ENCODE measurements at regions not wholly inside any gene's neighbourhood (a gene's known extent, or its start where the extent isn't known, plus 50 kb on each side); places are given as distances from the start of the nearest gene placed in this dataset.

DNA sequence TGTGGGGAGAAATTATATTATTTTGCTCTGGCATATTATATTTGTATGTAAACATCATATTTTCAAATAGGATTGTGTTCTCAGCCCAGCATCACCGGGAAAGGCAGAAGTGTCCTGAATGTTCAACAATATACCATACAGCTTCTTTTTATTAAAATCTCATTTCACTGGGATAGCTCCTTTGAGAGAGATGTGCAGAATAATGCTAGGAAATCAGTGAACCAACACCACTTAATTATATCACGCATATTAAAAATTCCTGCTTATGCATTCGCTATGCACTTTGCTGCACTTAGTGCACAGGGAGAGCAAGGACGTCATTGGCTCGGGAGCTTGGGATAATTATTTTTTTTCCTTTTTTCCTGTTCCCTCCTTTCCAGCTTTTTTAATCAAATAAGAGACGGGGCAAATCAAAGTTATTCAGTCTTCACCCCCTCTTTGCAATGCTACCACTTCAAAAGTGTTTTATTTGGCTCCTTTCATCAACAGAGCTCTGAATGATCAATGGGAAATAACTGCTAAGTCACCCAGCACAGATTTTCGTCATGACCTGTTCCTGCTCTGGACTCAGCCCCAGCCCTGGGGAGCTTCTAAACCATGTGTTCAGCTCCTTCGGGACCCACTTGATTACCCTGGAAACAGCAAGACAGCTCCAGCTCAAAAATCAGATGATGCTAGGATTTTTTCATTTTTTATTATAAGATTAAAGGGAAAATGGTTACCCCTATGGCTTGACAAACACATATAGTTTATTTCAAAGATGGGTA, 165.5 kb upstream of the DUSP10 start:
- no peak overlapping the region for H3K4me3 ChIP-seq (ENCODE audit: insufficient read depth, low read depth, low read length)
- H3K27me3 ChIP-seq (ENCODE audit: control insufficient read depth, insufficient read depth, low read length), result no peaks in the 10 kb centered on the region
- H3K36me3 ChIP-seq (replicated peaks; ENCODE audit: control insufficient read depth, insufficient read depth, low read length), result no peaks in the 10 kb centered on the region
- no peak for DNase-seq

DNA sequence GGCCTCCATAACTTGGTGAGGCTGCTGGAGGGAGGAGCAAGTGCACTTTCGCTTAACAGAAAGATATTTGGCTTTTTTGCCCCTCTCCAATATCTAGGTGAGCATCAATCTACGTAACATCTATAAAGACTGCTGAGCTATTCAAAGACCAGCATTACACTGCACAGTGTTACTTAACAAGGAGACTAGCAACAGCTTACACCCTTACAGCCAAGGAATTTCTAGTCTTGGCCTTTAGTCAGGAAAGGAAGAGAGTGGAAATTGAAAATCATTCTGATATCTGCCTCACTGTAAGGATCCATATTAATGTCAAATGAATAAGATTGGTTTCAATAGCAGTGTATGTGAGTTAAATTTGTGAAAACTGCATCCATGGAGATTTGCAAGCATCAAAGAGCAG, 163.9 kb upstream of the DUSP10 start:
- DNase-seq, result no peak
- H3K36me3 ChIP-seq (replicated peaks; ENCODE audit: control insufficient read depth, insufficient read depth, low read length), result no peaks in the 10 kb centered on the region
- H3K4me3 ChIP-seq (ENCODE audit: insufficient read depth, low read depth, low read length), result no peak overlapping the region
- H3K27me3 ChIP-seq (ENCODE audit: control insufficient read depth, insufficient read depth, low read length), result no peaks in the 10 kb centered on the region

DNA sequence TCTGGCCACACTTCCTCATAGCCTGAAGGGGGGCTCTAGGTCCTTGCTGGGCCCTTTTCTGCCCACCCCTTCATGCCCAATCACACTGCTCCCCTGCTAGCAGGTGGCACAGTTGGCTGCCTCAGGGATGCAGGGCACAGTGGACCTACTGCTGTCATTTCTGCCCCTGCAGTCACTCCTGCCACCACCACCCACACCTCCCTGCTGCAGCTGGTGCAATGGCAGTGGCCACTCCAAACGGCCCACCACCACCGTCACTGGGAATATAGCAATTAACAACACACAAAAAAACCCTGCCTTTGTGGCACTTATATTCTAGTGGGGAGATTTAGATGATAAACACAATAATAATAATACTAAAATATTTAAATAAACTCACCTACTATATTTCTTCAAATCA, 162.4 kb upstream of the DUSP10 start:
- H3K4me3 ChIP-seq (ENCODE audit: insufficient read depth, low read depth, low read length), result no peak overlapping the region
- no peaks in the 10 kb centered on the region for H3K27me3 ChIP-seq (ENCODE audit: control insufficient read depth, insufficient read depth, low read length)
- no peak for DNase-seq

DNA sequence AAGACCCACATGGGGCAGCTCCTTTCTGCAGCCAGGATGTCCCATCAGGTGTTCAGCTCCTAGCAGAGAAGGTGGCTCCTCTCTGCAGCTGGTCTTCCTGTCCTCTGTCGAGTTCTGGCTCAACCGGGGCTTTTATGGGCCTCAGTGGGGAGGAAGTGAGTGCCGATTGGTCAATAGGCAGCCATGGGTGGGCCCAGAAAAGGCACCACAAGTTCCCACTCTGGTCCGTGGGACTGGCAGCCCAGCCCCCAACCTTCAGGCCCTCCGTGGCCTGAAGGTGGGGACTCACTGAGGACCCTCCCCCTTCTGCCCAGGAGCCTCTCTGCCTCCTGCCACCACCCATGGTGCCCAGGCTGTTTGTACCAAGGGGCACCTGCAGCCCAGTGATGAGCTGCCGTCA, 161.7 kb upstream of the DUSP10 start:
- no peak for DNase-seq
- Histone ChIP-seq H3K27me3 (ENCODE audit: control insufficient read depth, insufficient read depth, low read length) (no peaks in the 10 kb centered on the region), H3K36me3 (replicated peaks; ENCODE audit: control insufficient read depth, insufficient read depth, low read length) (no peaks in the 10 kb centered on the region), H3K4me3 (ENCODE audit: insufficient read depth, low read depth, low read length) (no peak overlapping the region)

More for the DNA sequence above, 162.4 kb upstream of the DUSP10 start:
- no peaks in the 10 kb centered on the region for H3K36me3 ChIP-seq (replicated peaks; ENCODE audit: control insufficient read depth, insufficient read depth, low read length)

DNA sequence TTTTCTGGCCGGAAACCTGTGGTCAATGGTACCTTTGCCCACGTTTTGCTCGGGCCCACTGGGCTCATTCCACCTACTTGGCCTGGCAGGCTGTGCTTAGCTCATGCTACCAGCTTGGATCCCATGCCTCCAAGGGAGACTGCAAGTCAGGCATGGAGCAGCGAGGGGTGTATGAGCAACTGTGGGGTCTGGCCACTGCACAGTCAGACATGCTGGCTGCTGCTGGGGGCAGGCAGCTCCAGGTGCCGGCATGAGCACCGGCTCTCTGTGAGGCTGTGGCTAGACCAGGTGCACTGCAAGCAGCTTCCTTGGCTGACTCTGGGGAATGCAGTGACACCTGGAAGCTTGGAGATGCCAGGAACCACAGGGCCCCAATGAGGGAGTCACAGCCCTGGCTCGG, 161.1 kb upstream of the DUSP10 start:
- Histone ChIP-seq H3K27me3 (ENCODE audit: control insufficient read depth, insufficient read depth, low read length) (no peaks in the 10 kb centered on the region), H3K4me3 (ENCODE audit: insufficient read depth, low read depth, low read length) (no peak overlapping the region)
- no peak for DNase-seq

DNA sequence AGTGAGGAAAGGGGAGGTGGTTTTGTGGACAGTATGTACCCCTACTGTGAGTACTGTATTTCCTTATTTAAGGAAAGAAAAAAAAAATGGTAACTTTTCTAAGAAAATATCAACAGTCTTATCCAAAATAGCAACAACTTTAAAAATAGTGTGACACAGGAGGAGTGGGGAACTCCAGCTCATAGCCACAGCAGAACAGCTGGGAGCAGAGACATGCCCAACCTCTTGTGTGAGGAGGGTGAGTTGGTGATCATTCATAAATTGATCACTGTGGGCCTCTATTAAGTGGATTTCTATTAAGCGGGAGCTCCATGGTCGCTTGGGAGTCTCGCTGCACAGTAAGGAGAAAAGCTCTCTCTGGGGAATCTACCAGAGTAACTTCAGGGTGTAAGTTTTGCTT, 158.8 kb upstream of the DUSP10 start:
- no peak overlapping the region for H3K4me3 ChIP-seq (ENCODE audit: insufficient read depth, low read depth, low read length)
- H3K27me3 ChIP-seq (ENCODE audit: control insufficient read depth, insufficient read depth, low read length), result no peaks in the 10 kb centered on the region
- no peaks in the 10 kb centered on the region for H3K36me3 ChIP-seq (replicated peaks; ENCODE audit: control insufficient read depth, insufficient read depth, low read length)
- DNase-seq, result no peak

More for the DNA sequence above, 161.1 kb upstream of the DUSP10 start:
- H3K36me3 ChIP-seq (replicated peaks; ENCODE audit: control insufficient read depth, insufficient read depth, low read length), result no peaks in the 10 kb centered on the region

DNA sequence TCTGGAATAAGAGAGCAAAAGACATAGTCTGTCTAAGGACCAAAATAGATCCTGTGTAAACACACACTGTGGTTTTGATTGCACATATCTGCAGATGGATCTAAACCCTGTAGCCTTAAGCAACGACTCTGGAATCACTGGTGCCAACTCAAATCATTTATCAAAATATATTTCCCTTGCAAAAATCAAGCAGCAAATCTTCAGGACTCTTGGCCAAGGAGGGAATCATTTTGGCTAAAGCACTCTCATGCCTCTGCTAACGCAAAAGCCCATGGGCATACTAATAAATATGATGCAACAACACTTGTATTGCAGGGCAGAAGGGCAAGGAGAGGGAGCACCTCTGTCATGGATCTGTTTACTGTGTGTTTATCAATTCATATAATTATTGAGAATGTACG, 155.4 kb upstream of the DUSP10 start:
- Histone ChIP-seq H3K27me3 (ENCODE audit: control insufficient read depth, insufficient read depth, low read length) (no peaks in the 10 kb centered on the region), H3K36me3 (replicated peaks; ENCODE audit: control insufficient read depth, insufficient read depth, low read length) (no peaks in the 10 kb centered on the region), H3K4me3 (ENCODE audit: insufficient read depth, low read depth, low read length) (no peak overlapping the region)
- no peak for DNase-seq

DNA sequence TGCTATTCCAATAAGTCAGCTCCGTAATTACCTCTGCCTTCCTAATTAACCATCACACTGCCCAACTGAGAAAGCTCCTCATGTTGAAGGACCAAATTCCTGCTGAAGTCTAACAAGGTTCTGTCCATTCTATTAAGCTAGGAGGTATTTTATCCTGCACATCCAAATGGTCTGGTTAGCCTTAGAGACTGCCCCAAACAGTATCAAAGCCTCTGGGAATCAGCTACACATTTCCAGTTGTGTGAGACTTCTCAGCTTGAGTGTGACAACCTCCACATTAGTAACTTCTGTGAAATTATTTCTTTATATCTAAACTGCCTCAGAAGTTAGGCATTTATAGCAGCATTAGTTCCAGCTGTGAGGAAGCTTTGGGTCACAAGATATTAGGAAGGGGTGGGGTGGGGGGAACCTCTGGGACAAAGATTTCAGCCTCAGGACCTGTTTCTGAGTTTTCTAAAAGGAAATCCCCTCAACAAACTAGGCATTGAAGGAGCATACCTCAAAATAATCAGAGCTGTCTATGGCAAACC, 150.5 kb upstream of the DUSP10 start:
- DNase-seq, result no peak
- Histone ChIP-seq H3K36me3 (replicated peaks; ENCODE audit: control insufficient read depth, insufficient read depth, low read length) (no peaks in the 10 kb centered on the region), H3K4me3 (ENCODE audit: insufficient read depth, low read depth, low read length) (no peak overlapping the region), H3K27me3 (ENCODE audit: control insufficient read depth, insufficient read depth, low read length) (no peaks in the 10 kb centered on the region)

DNA sequence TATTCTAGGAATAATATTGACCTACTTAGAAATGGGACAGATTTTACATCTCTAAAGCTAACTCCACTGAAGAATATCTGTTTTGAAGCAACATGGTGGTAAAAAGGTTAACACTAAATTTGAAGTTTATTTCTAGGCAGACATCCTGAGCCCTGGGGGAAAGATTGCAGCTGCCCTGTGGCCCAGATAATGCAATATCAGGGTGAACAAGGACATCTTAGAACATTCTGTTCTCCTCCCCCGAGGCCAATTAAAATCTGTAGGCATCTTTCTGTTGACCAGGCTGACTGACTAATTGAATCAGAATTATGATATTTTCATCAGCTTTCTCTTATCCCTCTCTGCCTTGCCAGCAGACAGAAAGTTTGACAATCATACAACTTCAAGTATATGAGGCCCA, 149.8 kb upstream of the DUSP10 start:
- Histone ChIP-seq H3K36me3 (replicated peaks; ENCODE audit: control insufficient read depth, insufficient read depth, low read length) (no peaks in the 10 kb centered on the region), H3K4me3 (ENCODE audit: insufficient read depth, low read depth, low read length) (no peak overlapping the region), H3K27me3 (ENCODE audit: control insufficient read depth, insufficient read depth, low read length) (no peaks in the 10 kb centered on the region)
- no peak for DNase-seq

DNA sequence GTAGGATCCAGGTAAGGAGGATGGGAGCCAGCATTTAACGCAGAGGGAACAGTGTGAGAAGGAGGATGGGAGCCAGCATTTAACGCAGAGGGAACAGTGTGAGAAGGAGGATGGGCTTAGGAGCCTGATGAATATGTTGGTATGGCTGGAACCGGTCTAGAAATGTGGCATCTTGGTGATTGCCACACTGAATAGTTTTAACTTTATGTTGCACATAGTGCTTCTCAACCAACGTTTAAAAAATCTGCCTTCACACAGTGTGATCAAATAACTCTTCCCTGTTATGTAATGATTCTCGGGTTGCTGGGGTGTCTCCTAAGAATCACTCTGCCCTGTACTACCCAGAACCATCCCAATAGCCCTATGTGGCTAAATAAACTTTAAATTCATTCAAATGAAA, 146.9 kb upstream of the DUSP10 start:
- DNase-seq, result no peak
- H3K27me3 ChIP-seq (ENCODE audit: control insufficient read depth, insufficient read depth, low read length), result no peaks in the 10 kb centered on the region
- no peak overlapping the region for H3K4me3 ChIP-seq (ENCODE audit: insufficient read depth, low read depth, low read length)
- H3K36me3 ChIP-seq (replicated peaks; ENCODE audit: control insufficient read depth, insufficient read depth, low read length), result no peaks in the 10 kb centered on the region

DNA sequence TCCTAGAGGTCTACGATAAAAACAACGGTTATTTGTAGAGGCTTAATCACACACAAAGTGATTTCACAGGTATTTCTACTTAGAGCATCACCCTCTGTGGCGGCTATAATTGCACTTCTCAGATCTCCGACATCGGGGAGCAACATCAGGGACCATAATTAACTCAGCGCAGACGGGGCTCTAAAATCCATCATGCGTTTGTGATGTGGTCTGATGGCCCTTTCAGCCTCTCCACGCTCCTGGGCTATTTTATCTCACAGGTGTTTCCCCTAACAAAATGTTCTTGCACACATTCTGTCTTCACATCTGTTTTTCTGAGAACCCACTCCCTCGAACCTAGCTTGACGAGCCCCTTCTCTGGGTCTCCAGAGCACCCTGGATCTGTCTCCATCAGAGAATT, 146.3 kb upstream of the DUSP10 start:
- Histone ChIP-seq H3K27me3 (ENCODE audit: control insufficient read depth, insufficient read depth, low read length) (no peaks in the 10 kb centered on the region), H3K4me3 (ENCODE audit: insufficient read depth, low read depth, low read length) (no peak overlapping the region), H3K36me3 (replicated peaks; ENCODE audit: control insufficient read depth, insufficient read depth, low read length) (no peaks in the 10 kb centered on the region)
- no peak for DNase-seq

DNA sequence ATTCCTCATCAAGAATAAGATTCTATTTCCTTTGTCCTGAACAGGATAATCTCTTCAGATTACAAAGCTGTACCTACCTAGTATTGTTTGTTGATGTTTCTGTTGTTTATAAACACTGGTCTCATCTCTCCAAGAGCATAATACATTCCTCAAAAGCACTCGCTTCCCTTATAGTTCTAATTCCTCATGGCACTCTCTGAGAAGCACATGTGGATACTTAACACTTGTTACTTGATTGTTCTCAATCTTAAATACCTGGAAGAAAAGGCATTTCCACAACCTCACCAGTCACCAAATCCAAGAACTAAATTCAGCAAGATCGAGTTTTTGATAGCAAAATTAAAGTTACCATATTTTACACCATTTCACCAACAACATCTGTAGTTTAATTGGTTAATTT, 145.9 kb upstream of the DUSP10 start:
- H3K36me3 ChIP-seq (replicated peaks; ENCODE audit: control insufficient read depth, insufficient read depth, low read length), result no peaks in the 10 kb centered on the region
- H3K27me3 ChIP-seq (ENCODE audit: control insufficient read depth, insufficient read depth, low read length), result no peaks in the 10 kb centered on the region
- no peak for DNase-seq
- H3K4me3 ChIP-seq (ENCODE audit: insufficient read depth, low read depth, low read length), result no peak overlapping the region

DNA sequence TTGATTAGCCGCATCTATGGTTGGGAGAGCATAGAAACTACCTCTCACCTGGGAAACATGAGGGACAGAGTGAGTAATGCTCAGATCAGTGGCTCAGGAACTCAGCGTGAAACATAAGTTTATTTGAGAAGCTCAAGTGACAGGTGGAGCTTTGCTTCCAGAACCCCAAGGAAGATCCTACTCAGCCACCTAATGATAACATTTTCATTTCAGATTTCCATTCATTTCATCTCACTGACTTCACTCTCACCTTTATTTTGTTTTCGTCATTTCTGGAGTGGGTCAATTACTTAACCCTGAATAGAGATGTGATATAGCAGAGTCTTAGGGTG, 145.5 kb upstream of the DUSP10 start:
- H3K27me3 ChIP-seq (ENCODE audit: control insufficient read depth, insufficient read depth, low read length), result no peaks in the 10 kb centered on the region
- no peak for DNase-seq

DNA sequence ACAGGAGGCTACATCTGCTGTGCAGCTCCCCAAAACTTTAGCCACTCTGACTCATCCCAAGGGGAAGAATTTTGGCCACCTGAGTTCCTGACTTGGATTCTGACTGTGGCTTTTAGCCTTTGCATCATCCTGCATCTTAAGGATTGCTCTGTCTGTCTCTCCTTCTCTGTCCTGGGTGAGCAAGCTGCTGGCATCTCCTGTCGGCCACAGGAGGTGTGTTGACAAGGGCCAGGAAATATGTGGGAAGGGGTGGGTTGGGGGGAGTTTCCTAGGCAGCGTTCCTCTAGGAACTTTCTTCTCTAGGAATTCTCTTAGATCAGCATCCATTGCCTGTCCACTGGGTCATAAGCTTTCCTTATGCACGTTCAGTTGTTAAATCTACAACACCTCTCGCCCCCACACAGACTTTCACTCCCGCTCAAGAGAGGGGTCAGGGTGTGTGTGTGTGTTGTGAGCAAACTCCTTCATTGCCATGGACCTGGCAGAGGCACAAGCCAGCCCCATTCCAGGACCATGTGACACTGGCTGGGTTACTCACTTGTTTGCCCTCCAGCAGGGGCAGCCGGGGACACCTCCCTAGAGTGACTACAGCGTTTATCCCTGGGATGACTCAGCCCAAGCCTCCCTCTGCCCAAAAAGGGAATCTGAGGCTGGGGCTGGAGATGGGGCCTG, 145.0 kb upstream of the DUSP10 start:
- no peaks in the 10 kb centered on the region for H3K27me3 ChIP-seq (ENCODE audit: control insufficient read depth, insufficient read depth, low read length)
- no peaks in the 10 kb centered on the region for H3K36me3 ChIP-seq (replicated peaks; ENCODE audit: control insufficient read depth, insufficient read depth, low read length)
- no peak overlapping the region for H3K4me3 ChIP-seq (ENCODE audit: insufficient read depth, low read depth, low read length)
- no peak for DNase-seq

More for the DNA sequence above, 145.5 kb upstream of the DUSP10 start:
- Histone ChIP-seq H3K36me3 (replicated peaks; ENCODE audit: control insufficient read depth, insufficient read depth, low read length) (no peaks in the 10 kb centered on the region), H3K4me3 (ENCODE audit: insufficient read depth, low read depth, low read length) (no peak overlapping the region)

DNA sequence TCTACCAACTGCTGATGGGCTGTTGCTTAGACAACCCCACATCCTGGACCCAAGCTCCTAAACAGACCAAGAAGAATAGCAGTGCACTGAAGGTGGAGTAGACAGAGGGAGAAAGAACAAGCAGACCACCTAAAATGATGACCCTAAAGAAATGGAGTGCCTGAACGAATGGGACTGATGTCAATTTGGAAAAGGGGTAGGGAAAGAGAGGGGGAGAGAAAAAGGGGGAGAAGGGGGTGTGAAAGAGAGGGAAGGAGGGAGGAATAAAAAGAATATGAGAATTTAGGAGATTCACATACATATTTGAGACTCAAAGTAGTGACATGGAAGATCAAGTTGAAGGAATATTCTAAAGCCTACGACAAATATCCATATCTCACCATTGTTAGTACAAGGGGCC, 144.4 kb upstream of the DUSP10 start:
- Histone ChIP-seq H3K36me3 (replicated peaks; ENCODE audit: control insufficient read depth, insufficient read depth, low read length) (no peaks in the 10 kb centered on the region), H3K27me3 (ENCODE audit: control insufficient read depth, insufficient read depth, low read length) (no peaks in the 10 kb centered on the region), H3K4me3 (ENCODE audit: insufficient read depth, low read depth, low read length) (no peak overlapping the region)
- no peak for DNase-seq

Measured in H7 (cell line).